ENCODE measurements at regions not wholly inside any gene's neighbourhood (a gene's known extent, or its start where the extent isn't known, plus 50 kb on each side); places are given as distances from the start of the nearest gene placed in this dataset.
"Not testable (repeated sequence)": the region's sequence is repeated elsewhere in the genome, so short reads cannot be mapped to it uniquely, and the experiment has no call there.

- DNase-seq (ENCODE audit: low spot score): peak; percentile 93
Measured at GRCh38 chr11:16605894-16606783, 132.3 kb upstream of the C11orf58 start.

GRCh38 chr11:16605389-16605893, 133.0 kb upstream of the C11orf58 start:
- DNase-seq (ENCODE audit: low spot score): peak; percentile 24

GRCh38 chr11:16604794-16605388, 133.6 kb upstream of the C11orf58 start:
- no peak for DNase-seq (ENCODE audit: low spot score)

GRCh38 chr11:16603890-16604793, 134.3 kb upstream of the C11orf58 start:
- DNase-seq (ENCODE audit: low spot score): no peak

DNA sequence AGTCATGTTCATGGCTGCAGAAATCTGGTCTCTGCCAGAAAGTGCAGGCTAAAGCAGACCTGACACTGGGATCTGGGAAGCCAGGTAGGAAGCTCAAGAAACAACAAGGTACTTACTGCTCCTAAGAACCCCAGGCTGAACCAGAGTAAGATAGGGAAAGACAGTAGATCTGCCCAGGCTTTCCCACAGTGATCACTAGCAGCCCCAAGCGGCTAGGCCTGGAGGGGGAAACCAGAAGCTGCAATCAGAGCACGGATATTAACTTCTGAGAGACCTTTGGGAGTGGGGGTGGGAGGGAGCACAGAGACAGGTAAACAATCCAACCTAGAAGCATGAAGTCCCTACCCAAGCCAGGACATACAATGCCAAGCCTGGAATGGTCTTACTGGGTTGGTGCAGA, 135.2 kb upstream of the C11orf58 start:
- DNase-seq (ENCODE audit: low spot score): no peak

GRCh38 chr11:16598906-16599305, 139.5 kb upstream of the C11orf58 start:
- DNase-seq (ENCODE audit: low spot score): no peak

DNA sequence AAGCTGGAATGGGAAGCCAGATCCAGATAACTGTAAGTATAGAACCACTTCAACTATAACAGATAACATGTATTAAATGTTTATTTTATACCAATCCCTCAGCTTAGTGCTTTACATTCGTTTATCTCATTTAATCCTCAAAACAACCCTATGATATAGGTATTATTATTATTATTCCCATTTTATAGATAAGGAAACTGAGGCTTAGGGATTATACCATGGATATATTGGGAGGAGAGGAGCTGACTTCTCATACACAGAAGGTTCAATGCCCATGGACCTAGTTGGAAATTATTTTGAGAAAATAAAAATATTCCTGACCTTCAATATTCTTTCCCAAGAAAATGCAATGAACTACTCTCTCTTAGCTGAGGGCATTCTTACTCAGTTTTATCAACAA, 140.4 kb upstream of the C11orf58 start:
- no peak for DNase-seq (ENCODE audit: low spot score)

DNA sequence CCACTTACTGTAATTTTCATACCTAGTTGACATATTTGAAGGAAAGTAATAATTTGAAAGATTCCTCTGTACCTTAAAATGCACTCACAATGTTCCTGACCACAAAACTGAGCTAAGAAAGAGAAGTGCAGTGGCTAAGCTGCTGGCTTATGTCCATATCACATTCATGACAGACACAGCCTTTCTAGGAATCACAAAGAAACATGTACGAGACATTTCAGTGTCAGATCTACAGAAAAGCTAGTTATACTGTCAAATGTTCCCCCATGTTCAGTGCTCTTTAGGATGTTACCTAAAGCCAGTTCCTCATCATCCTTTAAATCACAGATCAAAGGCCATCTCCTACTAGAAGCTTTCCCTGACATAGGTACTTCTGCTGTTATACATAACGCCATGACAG, 142.2 kb upstream of the C11orf58 start:
- no peak for DNase-seq (ENCODE audit: low spot score)

DNA sequence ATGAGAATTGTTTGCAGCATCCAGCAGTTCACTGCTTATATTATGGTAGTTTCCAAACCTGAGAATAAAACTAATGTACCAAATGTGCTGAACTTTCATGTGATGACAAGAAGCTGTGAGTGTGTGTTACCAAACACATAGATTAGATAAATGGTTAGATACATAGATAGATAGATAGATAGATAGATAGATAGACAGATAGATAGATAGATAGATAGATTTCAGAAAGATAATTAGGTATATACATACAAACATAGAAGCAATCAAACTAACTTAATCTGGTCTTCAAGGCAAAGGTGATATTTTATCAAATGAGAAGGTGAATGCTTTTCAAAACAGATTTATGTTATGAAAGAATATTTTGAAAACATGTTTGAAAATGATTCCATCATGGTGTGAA, 147.3 kb upstream of the C11orf58 start:
- no peak for DNase-seq (ENCODE audit: low spot score)

DNA sequence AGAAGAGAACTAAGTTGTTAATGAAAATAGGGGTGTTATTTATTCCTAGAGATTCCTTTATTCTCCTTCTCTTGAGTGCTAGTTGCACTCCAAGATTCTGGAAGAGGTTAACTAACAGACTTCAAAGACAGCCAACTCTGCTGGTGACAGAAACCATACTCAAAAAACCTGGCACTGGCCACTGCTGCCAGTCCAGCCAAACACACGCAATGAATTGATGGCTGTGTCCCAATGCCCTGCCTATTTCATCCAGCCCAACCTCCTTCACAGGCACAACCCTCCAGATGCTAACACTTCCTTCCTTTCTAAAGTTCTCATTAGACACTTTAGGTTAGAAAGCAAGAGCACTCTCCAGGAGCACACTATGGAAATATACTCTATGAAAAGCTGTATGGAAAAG, 150.8 kb upstream of the C11orf58 start:
- no peak for DNase-seq (ENCODE audit: low spot score)

- DNase-seq (ENCODE audit: low spot score): no peak
Measured at GRCh38 chr11:16584569-16584968, 153.9 kb upstream of the C11orf58 start.

- not testable (repeated sequence) for DNase-seq (ENCODE audit: low spot score)
Measured at GRCh38 chr11:16581078-16581477, 157.4 kb upstream of the C11orf58 start.

- no peak for DNase-seq (ENCODE audit: low spot score)
Measured at GRCh38 chr11:16577490-16577889, 161.0 kb upstream of the C11orf58 start.

DNA sequence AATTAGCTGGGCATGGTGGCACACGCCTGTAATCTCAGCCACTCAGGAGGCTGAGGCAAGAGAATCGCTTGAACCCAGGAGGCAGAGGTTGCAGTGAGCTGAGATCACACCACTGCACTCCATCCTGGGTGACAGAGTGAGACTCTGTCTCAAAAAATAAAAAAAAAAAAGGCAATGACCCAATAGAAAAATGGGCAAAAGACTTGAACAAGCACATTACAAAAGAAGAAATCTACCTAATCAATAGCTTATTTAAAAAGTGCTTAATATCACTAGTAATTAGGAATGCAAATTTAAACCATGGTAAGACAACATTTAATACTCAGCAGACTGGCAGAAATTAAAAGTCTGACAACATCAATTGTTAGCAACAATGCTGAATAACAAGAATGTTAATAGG, 163.6 kb upstream of the C11orf58 start:
- DNase-seq (ENCODE audit: low spot score): not testable (repeated sequence)

DNA sequence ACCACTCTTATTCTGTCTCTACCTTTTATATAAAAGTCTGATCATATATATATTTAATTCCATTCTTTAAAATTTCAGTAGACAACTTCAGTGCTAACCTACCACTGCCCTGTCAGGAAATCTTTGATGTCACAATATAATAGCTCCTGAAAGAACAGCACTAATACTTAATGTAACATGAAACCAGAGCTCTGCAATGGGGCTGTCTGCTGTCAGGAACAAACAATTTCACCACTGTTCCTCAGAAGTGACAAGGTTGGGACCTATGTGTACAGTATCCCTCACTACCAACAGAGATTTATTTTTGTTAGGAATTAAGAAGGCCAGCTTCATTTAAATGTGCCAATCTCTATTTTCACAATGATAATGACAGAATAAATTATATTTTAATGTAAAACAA, 165.5 kb upstream of the C11orf58 start:
- no peak for DNase-seq (ENCODE audit: low spot score)

DNA sequence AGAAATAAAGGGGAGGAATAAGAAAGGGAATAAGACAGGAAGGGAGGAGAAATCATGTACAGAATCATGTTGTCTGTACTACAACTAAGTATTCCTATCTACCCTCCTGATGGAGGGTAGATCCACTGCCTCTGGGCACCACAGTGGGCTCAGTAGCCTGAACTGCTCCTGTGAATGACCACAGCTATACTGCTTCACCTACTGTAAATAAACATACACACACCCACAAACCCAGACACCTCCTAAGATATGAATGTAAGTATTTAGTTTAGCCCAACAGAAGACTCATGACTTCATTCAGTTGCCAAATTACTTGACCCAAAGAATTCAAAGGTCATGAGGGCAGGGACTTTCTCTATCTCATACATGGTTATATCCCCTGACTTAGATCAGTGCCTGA, 177.3 kb upstream of the C11orf58 start:
- DNase-seq (ENCODE audit: low spot score): no peak

- DNase-seq (ENCODE audit: low spot score): no peak
Measured at GRCh38 chr11:16558494-16558893, 180.0 kb upstream of the C11orf58 start.

DNA sequence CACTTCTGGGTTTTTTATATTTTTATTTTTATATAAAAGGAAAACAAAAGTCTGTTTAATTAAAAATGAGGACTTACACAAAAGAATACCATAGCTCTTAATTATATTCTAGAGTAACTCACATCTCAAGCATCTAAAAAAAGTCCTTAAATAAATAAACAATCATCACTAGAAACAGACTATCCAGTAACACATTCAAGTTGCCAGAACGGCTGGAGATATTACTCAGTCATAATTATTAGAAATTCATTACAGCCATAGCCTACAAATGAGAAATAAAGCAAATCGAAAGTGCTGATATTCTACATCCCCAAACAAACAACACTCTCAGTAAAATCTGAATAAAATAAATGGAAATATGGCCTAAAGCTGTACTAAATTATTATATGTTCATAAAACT, 182.5 kb upstream of the C11orf58 start:
- no peak for DNase-seq (ENCODE audit: low spot score)

- no peak for DNase-seq (ENCODE audit: low spot score)
Measured at GRCh38 chr11:16554361-16554760, 184.1 kb upstream of the C11orf58 start.

DNA sequence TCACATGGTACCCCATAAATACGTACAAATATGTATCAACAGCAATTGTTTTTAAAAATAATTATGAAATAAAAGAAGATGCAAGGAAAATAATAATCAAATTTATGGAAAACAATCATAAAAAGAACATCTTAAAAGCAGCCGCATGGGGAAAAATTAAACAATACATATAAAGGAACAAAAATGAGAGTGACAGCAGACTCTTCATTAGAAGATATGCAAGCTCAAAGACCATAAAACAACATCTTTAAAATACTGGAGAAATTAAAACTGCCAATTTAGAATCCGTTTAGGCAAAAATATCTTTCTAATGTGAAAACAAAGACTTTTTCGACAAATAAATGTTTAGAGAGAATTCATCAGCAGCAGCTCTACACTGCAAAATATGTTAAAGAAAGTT, 190.6 kb upstream of the C11orf58 start:
- DNase-seq (ENCODE audit: low spot score): no peak

GRCh38 chr11:16543642-16544041, 187.3 kb upstream of the SOX6 start:
- no peak for DNase-seq (ENCODE audit: low spot score)

DNA sequence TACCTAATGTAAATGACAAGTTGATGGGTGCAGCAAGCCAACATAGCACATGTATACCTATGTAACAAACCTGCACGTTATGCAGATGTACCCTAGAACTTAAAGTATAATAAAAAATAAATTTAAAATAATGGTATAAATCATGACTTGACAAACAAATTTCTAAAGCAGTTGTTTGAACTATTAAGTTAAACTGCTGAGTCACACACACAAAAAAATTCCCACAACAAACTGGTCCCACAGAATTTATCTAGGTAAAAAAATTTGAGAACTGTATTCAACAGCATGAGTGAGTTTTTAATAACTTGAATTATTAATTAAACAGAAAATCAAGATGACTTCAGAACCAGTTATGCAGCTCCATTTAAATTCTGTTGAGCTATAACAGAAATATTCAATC, 186.0 kb upstream of the SOX6 start:
- no peak for DNase-seq (ENCODE audit: low spot score)

Measured in H4 (cell line).